DMS53 (cell line): ENCODE measurements at regions not wholly inside any gene's neighbourhood (a gene's known extent, or its start where the extent isn't known, plus 50 kb on each side); places are given as distances from the start of the nearest gene placed in this dataset.
"Not testable (repeated sequence)": the region's sequence is repeated elsewhere in the genome, so short reads cannot be mapped to it uniquely, and the experiment has no call there.

ENCODE experiments used
- DNase-seq: peaks from one replicate; lab custom pipeline; 2025; lab: John Stamatoyannopoulos, UW

DNA sequence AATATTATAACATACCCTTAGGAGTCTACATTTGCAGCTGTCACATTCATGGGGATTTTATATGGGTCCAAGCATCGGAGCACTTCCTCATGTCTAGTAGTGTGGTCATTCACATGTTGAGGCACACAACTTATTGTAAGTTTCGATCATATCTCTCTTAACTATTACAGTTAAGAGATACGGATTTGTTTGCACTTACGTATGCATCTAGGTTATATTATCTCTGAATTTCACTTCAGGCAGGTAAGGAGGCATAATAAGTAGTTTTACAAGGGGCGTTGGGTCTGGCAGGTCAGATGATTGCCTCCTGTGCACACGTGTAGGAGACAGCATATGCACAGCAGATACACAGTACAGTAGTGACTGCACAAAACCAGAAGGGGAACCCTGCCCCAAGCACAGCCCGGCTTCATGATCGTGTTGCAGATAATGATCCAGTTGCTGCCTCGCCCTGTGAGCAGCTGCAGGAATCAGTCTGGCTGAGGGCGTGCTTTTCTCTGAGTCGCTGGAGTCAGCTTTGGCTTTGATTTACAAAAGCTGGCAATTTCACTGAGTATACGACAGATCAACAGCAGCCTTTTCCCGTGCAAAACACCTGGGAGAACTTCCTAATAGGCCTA lies 302.9 kb upstream of the GATB start:
- DNase-seq = no peak

DNA sequence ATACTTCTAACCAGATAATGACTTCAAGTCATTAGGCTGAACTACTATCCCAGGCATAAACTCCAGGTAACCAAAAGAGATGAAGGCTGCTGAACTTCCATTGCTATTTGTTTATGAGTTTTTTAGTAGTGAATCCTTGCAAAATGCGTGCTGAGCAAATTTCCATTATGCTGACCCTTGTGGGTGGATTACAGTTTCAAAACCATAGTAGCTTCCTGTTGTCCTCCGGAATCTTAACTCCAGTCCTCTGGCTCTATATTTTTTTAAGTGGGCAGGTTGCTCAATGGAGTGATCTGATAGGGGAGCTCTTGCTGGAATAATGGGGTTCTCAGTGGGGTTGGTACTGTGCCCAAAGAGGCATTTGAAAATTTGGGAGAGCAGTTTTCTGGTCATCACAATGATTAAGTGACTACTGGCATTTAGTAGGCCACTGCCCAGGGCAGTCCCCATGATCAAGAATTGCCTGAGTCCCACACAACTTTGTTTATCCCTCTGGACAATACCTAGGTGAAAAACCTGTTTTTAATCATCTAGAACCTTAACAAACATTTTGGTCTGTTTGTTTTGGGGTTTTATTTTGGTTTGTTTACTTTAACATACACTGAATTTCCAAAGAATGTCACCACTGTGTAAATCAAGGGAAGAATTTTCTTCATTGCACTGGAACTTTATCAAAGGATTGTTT lies 302.3 kb upstream of the GATB start:
- DNase-seq = no peak

DNA sequence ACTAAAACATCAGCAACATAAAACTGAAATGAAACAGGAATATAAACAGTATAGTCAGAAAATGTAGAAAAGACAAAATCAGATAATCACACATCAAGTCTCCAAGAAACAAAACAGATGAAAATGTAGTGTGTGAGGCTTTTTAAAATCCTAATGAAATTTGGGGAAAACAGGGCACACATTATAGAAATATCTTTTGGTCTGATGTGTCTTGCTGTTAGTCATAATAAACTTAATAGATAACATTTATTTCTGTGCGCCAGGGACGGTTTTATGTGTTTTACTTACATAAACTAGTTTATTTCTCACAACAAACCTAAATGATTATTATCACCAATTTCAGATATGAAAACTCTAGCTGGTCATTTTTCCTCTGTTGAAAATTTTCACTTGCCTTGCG lies 293.9 kb upstream of the GATB start:
- DNase-seq = no peak

DNA sequence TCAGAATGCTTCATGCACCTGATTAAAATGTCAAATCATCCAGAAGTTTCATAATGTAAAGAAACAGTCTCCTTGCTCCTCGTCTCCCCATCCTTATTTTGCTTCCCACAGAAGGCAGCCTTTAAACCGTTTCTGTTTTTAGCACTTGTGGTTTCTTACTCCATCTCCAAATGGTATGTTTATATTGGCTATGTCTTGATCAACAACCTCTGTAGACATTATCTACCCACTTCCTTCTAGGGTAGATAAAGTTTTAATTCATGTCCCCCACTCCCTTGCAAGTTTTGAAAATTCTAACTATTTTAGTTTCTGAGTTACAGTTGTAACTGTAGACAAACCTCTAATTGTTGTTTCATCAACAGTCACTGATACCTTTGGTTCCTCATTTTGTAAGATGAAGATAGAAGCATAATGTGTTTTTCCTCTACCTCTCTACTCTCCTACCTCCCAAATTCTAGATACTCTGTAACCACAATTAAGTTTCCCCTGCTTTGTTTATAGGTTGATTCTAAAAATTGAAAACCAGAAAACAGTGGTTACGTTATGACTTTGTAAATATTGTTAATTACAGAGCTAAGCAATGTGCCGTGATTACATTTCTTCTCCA lies 291.7 kb upstream of the GATB start:
- DNase-seq = no peak

DNA sequence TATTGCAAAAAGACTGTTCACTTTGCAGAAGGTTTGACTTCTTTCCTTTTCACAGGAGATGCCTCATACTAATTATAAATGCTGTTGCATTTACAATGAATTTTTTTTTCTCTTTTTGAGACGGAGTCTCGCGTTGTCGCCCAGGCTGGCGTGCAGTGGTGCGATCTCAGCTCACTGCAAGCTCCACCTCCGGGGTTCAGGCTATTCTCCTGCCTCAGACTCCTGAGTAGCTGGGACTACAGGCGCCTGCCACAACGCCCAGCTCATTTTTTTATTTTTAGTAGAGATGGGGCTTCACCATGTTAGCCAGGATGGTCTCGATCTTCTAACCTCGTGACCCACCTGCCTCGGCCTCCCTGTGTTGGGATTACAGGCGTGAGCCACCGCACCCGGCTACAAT lies 290.5 kb upstream of the GATB start:
- not testable (repeated sequence) for DNase-seq

DNA sequence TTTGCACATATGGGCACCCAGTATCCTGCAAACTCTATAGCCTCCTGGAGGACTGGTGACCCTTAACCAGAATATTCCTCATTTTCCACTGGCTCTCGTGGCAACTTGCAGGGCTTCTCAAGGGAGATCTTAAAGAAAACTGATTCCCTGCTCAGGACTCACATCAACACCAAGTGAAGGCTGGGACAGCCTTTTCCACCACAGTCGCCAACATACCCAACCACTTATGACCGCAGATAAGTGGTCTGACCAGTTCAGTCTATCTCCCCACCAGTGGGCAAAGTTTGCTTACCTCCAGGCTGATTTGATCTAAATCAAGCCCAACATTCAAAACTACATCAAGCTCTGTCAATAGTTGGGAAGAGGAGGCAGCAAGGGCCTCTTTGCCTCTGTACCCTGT lies 289.3 kb upstream of the GATB start:
- peak; percentile 65 for DNase-seq

DNA sequence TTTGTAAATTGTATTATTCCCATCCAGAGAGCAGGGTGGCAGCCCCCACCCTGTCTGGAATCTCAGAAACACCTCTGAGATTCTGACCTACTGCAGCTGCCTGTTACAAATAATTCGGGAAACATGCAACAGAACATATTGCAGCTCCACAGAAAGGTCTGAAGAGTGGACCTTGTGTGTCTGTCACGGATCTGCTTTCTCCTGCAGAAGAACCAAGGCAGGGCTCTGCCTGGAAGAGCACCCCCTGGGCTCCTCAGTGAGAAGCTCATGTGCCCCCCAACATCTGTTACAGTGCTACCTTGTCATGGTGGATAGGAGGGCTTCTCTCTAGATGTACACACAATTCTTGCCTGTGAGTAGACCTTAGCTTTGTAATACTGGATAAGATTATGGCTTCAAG lies 286.6 kb upstream of the GATB start:
- DNase-seq = no peak

DNA sequence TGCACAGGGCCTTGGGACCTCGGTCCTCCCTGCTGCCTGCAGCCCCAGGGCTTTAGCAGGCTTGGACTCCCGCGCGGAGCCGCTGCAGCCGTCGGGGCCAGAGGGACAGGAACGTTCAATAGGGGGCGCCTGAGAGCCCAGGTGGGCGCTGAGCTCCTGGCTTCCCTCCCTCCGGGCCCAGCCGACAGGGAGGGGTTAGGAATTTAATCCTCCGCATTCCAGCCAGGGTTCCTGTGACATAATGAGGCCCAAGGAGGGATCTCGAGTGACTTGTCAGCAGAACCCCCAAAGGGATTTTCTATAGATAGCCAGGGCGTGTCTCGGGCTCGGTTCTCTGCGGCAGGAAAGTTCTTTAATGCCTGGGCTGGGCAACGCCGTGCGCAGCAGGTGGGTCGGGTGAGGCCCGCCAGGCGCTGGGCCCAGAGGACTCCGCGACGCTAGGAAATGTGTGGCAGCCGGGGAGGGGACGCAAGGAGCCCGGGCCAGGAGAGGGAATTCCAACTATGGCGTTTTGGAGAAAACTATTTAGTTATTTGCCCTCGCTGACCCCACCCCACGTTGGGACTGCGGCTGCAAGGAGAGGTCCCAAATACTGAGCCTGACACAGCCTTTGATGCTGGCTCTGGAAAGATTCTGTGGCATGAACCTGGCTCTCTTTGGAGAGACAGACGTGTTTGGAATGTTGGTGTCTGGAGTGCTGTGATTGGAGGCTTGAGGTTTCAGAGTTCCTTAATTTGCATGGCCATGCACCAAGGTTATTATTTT lies 285.2 kb upstream of the GATB start:
- peak; percentile 71 for DNase-seq

DNA sequence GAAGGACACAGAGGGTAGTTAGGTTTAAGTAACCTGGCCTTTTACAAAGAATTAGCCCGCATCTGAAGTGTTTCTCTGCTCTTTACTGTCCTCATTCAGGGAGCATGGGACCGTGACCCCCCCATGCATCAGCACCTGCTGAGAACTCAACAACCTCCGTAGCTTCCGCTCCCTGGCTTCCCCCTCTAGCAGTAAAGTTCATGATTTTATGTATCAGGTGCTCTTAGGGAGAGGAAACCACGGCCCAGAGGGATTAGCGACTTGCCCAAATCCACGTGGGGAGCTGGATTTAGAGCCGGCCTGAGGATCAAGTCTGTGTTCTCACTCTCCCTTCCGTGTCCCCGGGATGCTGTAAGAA lies 284.6 kb upstream of the GATB start:
- DNase-seq = no peak

DNA sequence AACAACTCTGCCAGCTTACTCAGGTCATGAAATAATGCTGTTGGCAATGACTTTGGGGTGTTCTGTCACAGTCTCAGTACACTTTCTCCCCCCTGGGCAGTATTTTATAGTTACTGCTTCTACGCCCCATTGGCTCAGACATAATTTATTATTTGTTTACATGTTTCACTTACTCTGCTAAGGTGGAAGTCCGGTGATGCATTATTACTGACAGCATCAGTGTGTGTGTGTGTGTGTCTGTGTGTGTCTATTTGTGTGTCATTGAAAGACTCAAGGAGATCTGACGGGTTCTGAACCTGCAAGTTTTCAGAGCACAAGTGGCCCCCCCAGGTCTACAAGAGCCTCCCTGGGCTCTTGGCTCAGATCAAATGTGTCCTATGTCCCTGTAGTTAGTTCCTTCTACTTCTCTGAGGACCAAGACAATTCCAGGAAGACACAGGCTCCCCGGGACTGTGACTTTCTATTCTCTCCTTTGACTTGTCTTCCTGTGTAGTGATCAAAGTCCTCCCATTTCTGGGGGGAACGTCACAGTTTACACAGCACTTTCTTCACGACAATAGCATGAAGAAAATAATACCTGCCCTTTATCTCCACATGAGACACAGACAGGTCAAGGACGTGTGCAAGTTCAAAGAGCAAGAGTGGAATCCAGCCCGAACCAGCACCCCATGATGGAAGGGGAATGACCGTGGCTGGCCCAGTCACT lies 283.7 kb upstream of the GATB start:
- no peak for DNase-seq

DNA sequence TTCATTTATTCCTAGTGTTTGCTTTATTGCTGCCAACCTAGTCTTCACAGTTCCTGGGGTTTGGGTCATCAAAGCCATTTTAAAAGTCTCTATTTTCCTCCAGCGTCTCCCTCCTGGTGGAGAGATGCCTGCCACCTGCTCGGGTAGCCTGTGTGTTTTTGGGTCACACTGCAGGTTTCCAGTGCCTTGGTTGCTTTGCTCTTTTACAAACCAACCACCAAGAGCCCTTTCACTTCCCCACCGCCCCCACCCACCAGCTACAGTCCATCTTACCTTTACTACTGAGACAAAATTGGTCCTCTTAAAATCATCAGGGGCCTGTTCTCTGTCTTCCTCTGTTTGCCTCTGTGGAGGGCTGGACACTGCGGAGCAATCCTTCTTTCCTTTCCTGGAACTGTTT lies 280.5 kb upstream of the GATB start:
- no peak for DNase-seq

DNA sequence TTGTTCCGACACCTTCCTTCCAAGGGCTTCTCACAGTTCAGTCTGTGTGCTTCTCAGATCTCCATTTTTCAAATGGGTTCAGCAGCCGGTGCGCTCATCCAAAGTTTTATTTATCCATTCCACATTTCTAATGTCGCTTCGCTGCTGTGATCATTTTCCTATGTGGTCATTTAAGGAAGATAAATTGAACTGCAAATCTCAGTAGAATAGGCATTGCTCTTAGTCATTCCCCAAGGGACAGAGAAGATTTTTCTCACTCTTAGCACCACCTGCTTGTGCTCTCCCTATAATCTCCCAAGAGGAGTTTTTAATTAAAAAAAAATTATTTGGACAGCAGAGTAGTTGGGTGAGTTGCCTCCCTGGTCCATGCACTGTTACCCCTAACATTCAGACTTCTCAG lies 278.9 kb upstream of the GATB start:
- DNase-seq = no peak

DNA sequence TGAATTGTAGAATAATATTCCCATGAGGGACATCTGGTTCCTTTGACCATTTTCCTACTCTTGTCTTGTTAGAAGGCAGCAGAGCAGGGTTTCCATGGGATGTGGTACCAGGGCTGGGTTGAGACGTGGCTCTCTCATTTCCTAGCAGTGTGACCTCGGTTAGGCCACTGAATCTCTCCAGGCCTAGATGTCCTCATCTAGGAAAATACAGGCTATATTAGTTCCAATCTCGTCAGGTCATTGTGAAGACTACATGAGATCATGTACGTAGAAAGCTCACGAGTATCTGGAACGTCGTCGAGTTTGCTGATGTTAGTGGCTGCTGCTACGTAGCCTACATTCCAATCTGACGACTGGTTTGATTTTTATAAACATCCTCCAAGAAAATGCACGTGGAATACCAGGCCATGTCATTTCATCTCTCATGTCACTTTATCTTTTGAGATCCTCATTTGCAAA lies 278.2 kb upstream of the GATB start:
- DNase-seq = no peak

DNA sequence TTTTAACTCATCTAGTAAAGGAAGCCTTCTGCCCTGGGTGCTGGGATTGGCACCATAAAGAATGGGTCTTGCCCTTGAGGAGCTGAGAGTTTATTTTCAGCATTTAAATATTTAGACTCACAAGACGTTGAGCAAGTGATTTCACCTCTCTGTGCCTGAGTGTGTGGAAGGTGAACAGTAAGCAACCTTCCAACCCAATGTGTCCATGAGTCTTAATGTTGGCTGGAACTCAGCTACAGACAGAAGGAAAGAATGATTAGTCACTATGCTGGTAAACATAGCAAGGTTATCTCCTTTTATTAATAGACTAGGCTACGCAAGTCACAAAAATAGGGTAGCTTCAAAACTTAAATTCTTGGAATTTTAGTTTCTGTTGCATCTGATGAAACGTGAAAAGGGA lies 277.4 kb upstream of the GATB start:
- no peak for DNase-seq

DNA sequence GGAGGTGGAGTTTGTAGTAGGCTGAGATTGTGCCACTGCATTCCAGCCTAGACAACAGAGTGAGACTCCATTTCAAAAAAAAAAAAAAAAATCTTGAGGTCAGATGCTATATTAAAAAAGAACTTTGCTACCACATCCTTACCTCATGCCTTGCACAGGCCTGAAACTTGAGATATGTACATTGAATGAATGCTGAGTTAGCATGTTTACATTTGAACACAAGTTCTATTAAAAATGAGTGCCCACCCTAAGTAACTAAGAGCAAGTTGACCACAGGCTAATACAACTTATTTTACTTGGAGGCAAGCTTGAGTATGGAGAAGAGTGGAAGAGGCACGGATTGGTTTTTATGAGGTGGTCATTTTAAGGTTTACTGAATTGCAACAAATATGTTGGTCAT lies 276.6 kb upstream of the GATB start:
- DNase-seq = no peak

DNA sequence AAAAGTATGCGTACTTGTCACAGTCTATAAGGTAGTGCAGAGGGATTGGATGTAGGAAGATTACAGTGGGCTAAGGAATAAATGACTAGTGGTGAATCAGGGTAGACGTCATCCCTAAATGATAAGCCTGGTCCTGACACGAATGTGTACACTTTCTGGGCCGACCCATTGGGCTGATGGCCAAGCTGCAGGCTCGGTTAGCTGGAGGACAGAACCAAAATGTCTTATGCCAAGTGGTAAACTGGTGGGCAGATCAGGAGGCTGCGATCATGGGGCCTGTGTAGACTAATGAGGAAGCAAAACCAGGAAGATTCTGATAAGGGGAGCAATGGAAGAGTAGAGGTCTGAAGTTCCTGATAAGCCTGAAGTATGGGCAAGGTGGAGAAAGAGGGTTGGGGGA lies 272.8 kb upstream of the GATB start:
- no peak for DNase-seq

DNA sequence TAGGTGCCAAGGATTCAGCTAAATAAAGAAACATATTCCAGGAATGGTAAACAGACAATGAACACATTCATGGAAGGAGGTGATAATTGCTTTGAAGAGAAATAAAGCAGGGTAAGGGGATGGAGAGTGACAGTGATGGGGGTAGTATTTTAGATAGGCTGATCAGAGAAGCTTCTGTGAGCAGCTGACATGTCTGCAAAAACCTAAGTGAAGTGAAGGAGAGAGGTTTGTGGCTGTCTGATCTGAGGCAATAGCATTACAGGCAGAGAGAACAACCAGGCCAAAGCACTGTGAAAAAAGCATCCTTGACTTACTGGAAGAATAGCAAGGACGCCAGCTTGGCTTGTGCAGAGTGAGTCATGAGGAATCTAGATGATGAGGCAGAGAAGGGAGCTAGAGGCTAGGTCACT lies 271.9 kb upstream of the GATB start:
- no peak for DNase-seq

DNA sequence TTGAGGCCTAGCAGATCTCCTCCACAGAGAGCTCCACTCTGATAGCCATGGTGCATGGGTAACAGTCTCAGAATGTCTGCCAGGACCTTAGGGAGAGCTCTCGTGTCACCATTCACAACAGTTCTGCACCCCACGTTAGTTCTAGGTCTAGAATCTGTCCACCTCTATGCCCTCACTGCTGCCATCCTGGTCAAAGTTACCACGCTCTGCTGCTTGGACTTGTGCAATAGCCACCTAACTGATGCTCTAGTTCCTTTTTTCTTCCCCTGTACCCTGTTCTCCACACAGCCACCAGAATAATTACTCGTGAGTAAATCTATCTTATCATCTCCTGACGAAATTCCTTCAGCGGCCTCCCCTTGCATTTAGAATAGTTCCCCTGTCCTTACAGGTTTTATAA lies 268.8 kb upstream of the GATB start:
- no peak for DNase-seq

DNA sequence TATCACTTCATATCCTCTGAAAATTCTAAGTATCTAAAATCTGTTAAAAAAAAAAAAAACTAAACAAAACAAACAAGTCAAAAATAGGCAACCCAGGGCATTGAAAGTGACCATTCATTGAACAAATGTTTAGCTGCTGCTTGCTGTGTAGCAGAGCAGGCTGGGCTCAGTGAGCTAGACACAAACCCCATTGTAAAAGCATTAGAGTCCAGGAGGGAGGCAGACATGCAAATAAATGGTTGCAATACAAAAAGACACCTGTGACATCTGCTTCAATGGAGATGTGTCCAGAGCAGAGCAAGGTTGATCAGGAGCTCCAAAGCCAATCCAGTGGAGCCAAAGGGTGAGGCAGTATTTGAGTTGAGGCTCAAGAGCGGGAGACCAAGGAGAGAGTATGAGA lies 267.3 kb upstream of the GATB start:
- peak; percentile 25 for DNase-seq

DNA sequence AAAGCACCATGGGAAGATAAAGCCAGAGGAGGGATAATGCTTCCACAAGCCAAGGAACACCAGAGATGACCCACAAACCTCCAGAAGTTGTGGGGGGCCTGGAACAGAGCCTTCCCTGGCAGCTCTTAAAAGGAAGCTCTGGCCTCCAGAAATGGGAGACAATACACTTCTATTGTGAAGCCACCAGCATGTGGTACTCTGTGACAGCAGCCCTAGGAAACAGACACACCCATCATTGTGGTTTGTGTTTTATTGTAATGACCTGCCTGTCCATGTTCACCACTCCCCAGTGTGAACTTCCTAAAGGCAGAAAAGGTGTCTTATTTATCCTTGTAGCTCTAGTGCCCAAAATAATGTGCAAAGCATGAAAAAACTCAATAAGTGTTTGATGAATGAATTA lies 264.1 kb upstream of the GATB start:
- DNase-seq = no peak

DNA sequence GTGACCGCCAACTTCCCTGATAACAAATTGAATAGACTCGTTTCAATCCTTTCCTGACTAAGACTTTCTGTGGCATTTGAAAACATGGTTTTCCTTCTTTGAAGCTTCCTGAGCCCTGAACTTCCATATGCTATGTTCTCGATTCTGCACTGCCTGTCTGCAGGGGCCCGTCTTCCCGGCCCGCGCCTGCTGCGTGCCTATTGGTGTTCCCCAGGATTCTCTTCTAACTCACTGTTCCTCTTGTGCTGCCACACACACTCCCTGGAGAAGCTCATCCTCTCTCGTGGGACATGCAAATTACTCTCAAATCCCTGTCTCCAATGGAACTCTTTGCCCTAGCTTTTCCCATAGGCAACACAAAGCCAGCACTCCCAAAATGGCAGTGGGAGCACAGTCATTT lies 262.9 kb upstream of the GATB start:
- DNase-seq = no peak

DNA sequence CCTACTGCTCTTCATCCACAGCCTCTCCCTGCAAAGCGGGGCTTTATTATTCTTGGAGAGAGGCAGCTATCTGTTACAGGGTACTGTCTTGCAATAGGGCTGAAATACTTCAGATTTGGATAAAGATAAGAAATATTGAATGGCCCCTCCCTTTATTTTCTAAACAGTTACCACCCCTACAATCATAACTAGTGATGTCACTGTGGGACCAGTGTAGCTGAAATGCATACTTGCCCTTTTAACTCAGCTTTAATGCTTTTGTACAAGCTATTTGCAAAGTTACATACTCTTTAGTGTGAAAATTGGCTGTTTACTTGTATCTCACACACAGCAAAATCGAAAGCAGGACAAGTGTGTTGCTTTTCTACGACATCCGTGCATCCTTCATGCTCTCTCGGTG lies 261.7 kb upstream of the GATB start:
- no peak for DNase-seq
